Stimulated activated CD8-positive, alpha-beta memory T cell treated with anti-CD3 and anti-CD28 coated beads, Interleukin-15, amount 100 ng/mL, for 24 hours (primary cell): ENCODE measurements at regions not wholly inside any gene's neighbourhood (a gene's known extent, or its start where the extent isn't known, plus 50 kb on each side); places are given as distances from the start of the nearest gene placed in this dataset.

Experiments
- DNase-seq: peaks from one replicate; pipeline ENCODE4 v3.0.0-alpha.2; 2020; ENCODE audit warnings: low read depth

- DNase-seq: no peak
These were observed 111.0 kb downstream of the CHST1 start for GRCh38 chr11:45554230-45554967.

GRCh38 chr11:45553383-45553936, 112.0 kb downstream of the CHST1 start:
- DNase-seq: no peak

- no peak for DNase-seq
These were observed 114.2 kb downstream of the CHST1 start for GRCh38 chr11:45551191-45551713.

GRCh38 chr11:45549257-45549656, 116.2 kb downstream of the CHST1 start:
- DNase-seq: no peak

GRCh38 chr11:45546366-45546765, 119.1 kb downstream of the CHST1 start:
- no peak for DNase-seq

- no peak for DNase-seq
These were observed 120.6 kb downstream of the CHST1 start for GRCh38 chr11:45544826-45545225.

- DNase-seq: no peak
These were observed 121.5 kb downstream of the CHST1 start for GRCh38 chr11:45543808-45544422.

- no peak for DNase-seq
These were observed 122.3 kb downstream of the CHST1 start for GRCh38 chr11:45543081-45543480.

- DNase-seq: no peak
These were observed 123.6 kb downstream of the CHST1 start for GRCh38 chr11:45541693-45542434.

- no peak for DNase-seq
These were observed 126.5 kb downstream of the CHST1 start for GRCh38 chr11:45538939-45539338.

GRCh38 chr11:45538363-45538762, 127.1 kb downstream of the CHST1 start:
- no peak for DNase-seq

- no peak for DNase-seq
These were observed 127.8 kb downstream of the CHST1 start for GRCh38 chr11:45537614-45538013.

- no peak for DNase-seq
These were observed 130.4 kb downstream of the CHST1 start for GRCh38 chr11:45535033-45535432.

GRCh38 chr11:45534132-45534531, 131.3 kb downstream of the CHST1 start:
- no peak for DNase-seq

- no peak for DNase-seq
These were observed 132.9 kb downstream of the CHST1 start for GRCh38 chr11:45532546-45532945.

- DNase-seq: no peak
These were observed 134.6 kb downstream of the CHST1 start for GRCh38 chr11:45530776-45531175.

GRCh38 chr11:45530111-45530510, 135.3 kb downstream of the CHST1 start:
- no peak for DNase-seq

- DNase-seq: no peak
These were observed 137.0 kb downstream of the CHST1 start for GRCh38 chr11:45528435-45528834.

GRCh38 chr11:45527898-45528297, 137.5 kb downstream of the CHST1 start:
- no peak for DNase-seq

- DNase-seq: no peak
These were observed 140.0 kb downstream of the CHST1 start for GRCh38 chr11:45525393-45525792.

GRCh38 chr11:45523760-45524159, 141.7 kb downstream of the CHST1 start:
- DNase-seq: no peak

- no peak for DNase-seq
These were observed 146.4 kb downstream of the CHST1 start for GRCh38 chr11:45518833-45519535.
